ENCODE measurements at regions not wholly inside any gene's neighbourhood (a gene's known extent, or its start where the extent isn't known, plus 50 kb on each side); places are given as distances from the start of the nearest gene placed in this dataset.

- Histone ChIP-seq H3K4me1 (ENCODE audit: insufficient read depth, low read length) (no peaks in the 10 kb centered on the region), H3K9me2 (replicated peaks; ENCODE audit: low read length) (no peaks in the 10 kb centered on the region), H3K4me3 (ENCODE audit: low read length) (no peak overlapping the region), H3K27me3 (ENCODE audit: low read length) (no peaks in the 10 kb centered on the region), H3K4me2 (ENCODE audit: low read length) (no peak overlapping the region), H3K9ac (ENCODE audit: low read length) (no peak overlapping the region), H2AFZ (ENCODE audit: low read length) (no peak overlapping the region), H3K9me3 (ENCODE audit: low read length) (no peaks in the 10 kb centered on the region), H3K79me2 (ENCODE audit: low read length) (no peaks in the 10 kb centered on the region), H3K27ac (ENCODE audit: low read length) (no peak overlapping the region), H4K20me1 (ENCODE audit: low read length) (no peaks in the 10 kb centered on the region), H3K36me3 (ENCODE audit: low read depth, low read length) (no peaks in the 10 kb centered on the region), H3F3A (ENCODE audit: low read length, unreplicated experiment) (no peaks in the 10 kb centered on the region)
- CTCF ChIA-PET = no interaction called here
- POLR2A ChIA-PET (ENCODE audit: unreplicated experiment) = no interaction called here
- intact Hi-C loops (cut with micrococcal nuclease) = no loop called here
- no TSS peak for BruUV-seq (replicated peaks)
- ATAC-seq (no peak), DNase-seq (no peak)
- TF ChIP-seq EZH2 (IDR thresholded peaks at IDR 0.05; ENCODE audit: low read length, unreplicated experiment) (no peak), EZH2phosphoT487 (IDR thresholded peaks at IDR 0.05; ENCODE audit: borderline replicate concordance, low read length) (no peak)
- TF ChIP-seq, protein P1, sequence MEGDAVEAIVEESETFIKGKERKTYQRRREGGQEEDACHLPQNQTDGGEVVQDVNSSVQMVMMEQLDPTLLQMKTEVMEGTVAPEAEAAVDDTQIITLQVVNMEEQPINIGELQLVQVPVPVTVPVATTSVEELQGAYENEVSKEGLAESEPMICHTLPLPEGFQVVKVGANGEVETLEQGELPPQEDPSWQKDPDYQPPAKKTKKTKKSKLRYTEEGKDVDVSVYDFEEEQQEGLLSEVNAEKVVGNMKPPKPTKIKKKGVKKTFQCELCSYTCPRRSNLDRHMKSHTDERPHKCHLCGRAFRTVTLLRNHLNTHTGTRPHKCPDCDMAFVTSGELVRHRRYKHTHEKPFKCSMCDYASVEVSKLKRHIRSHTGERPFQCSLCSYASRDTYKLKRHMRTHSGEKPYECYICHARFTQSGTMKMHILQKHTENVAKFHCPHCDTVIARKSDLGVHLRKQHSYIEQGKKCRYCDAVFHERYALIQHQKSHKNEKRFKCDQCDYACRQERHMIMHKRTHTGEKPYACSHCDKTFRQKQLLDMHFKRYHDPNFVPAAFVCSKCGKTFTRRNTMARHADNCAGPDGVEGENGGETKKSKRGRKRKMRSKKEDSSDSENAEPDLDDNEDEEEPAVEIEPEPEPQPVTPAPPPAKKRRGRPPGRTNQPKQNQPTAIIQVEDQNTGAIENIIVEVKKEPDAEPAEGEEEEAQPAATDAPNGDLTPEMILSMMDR (conservative IDR thresholded peaks at IDR 0.05; ENCODE audit: low read depth, low read length) = no peak
Measured at GRCh38 chr10:130495891-130496636, 359.9 kb downstream of the GLRX3 start.

- Histone ChIP-seq H3K27me3 (ENCODE audit: low read length) (no peaks in the 10 kb centered on the region), H2AFZ (ENCODE audit: low read length) (no peak overlapping the region), H4K20me1 (ENCODE audit: low read length) (no peaks in the 10 kb centered on the region), H3K27ac (ENCODE audit: low read length) (no peak overlapping the region), H3K36me3 (ENCODE audit: low read depth, low read length) (no peaks in the 10 kb centered on the region), H3K79me2 (ENCODE audit: low read length) (no peaks in the 10 kb centered on the region), H3K9me2 (replicated peaks; ENCODE audit: low read length) (no peaks in the 10 kb centered on the region), H3K9ac (ENCODE audit: low read length) (no peak overlapping the region), H3K9me3 (ENCODE audit: low read length) (no peaks in the 10 kb centered on the region), H3F3A (ENCODE audit: low read length, unreplicated experiment) (no peaks in the 10 kb centered on the region), H3K4me2 (ENCODE audit: low read length) (no peak overlapping the region), H3K4me1 (ENCODE audit: insufficient read depth, low read length) (no peaks in the 10 kb centered on the region), H3K4me3 (ENCODE audit: low read length) (no peak overlapping the region)
- TF ChIP-seq EZH2phosphoT487 (IDR thresholded peaks at IDR 0.05; ENCODE audit: borderline replicate concordance, low read length) (no peak), EZH2 (IDR thresholded peaks at IDR 0.05; ENCODE audit: low read length, unreplicated experiment) (no peak)
- TF ChIP-seq, protein P1 (conservative IDR thresholded peaks at IDR 0.05; ENCODE audit: low read depth, low read length) = no peak
- DNase-seq (no peak), ATAC-seq (no peak)
- POLR2A ChIA-PET (ENCODE audit: unreplicated experiment) = no interaction called here
- intact Hi-C loops (cut with micrococcal nuclease) = no loop called here
- CTCF ChIA-PET = no interaction called here
- BruUV-seq (replicated peaks) = no TSS peak
Measured at GRCh38 chr10:130497056-130498010, 361.1 kb downstream of the GLRX3 start.
